ENCODE measurements at regions not wholly inside any gene's neighbourhood (a gene's known extent, or its start where the extent isn't known, plus 50 kb on each side); places are given as distances from the start of the nearest gene placed in this dataset.
A peak's percentile ranks its signal among the peaks of the same experiment; 100 is the strongest.

DNA sequence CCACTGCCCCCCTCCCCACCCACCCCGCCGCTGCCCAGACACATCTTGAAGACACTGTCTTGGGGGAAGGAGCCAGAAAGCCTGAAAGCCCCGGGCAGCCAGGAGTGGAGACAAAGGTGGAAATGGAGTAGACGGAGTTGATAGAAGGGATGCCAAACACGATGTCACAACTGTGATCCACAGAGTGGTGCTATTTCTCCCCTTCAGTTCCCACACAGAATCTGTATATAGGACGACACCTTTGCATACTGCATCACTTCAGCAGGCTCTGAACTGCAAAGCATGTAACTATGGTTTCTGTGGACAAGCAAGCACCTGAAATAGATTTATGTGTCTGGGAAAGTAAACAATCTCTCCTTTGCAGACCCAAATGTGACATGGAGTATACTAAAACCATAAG is 56.4 kb upstream of the F13A1 start:
- Histone ChIP-seq H3K27ac (no peak overlapping the region), H3K4me1 (no peaks in the 10 kb centered on the region), H3K4me3 (no peak overlapping the region), H3K9me3 (no peaks in the 10 kb centered on the region), H3K36me3 (no peaks in the 10 kb centered on the region), H3K27me3 (no peaks in the 10 kb centered on the region)
- TF ChIP-seq, protein P1, sequence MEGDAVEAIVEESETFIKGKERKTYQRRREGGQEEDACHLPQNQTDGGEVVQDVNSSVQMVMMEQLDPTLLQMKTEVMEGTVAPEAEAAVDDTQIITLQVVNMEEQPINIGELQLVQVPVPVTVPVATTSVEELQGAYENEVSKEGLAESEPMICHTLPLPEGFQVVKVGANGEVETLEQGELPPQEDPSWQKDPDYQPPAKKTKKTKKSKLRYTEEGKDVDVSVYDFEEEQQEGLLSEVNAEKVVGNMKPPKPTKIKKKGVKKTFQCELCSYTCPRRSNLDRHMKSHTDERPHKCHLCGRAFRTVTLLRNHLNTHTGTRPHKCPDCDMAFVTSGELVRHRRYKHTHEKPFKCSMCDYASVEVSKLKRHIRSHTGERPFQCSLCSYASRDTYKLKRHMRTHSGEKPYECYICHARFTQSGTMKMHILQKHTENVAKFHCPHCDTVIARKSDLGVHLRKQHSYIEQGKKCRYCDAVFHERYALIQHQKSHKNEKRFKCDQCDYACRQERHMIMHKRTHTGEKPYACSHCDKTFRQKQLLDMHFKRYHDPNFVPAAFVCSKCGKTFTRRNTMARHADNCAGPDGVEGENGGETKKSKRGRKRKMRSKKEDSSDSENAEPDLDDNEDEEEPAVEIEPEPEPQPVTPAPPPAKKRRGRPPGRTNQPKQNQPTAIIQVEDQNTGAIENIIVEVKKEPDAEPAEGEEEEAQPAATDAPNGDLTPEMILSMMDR (IDR thresholded peaks at IDR 0.05) = no peak
- no peak for ATAC-seq
- DNase-seq = no peak
- intact Hi-C loops (cut with DNase I) = no loop called here

DNA sequence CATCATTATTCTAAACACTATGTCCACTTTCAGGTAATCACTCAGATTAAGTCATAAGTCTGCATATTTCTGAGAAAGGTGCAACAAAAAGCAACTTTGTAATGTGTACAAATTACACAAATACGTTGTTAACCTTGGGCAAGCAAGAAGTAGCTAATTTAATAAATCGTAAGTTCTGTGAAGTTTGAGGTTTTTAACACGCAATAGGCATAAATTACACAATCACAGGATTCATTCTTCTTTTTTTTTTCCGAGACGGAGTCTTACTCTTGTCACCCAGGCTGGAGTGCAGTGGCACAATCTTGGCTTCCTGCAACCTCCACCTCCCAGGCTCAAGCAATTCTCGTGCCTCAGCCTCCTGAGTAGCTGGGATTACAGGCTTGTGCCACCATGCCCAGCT is 57.2 kb upstream of the F13A1 start:
- no peaks in the 10 kb centered on the region for H3K4me1 ChIP-seq
- intact Hi-C loops (cut with DNase I) = no loop called here
- no peaks in the 10 kb centered on the region for H3K27me3 ChIP-seq
- no peak for DNase-seq
- H3K36me3 ChIP-seq = no peaks in the 10 kb centered on the region
- no peak for ATAC-seq
- TF ChIP-seq, protein P1 (IDR thresholded peaks at IDR 0.05) = no peak
- no peak overlapping the region for H3K4me3 ChIP-seq
- no peaks in the 10 kb centered on the region for H3K9me3 ChIP-seq
- no peak overlapping the region for H3K27ac ChIP-seq

DNA sequence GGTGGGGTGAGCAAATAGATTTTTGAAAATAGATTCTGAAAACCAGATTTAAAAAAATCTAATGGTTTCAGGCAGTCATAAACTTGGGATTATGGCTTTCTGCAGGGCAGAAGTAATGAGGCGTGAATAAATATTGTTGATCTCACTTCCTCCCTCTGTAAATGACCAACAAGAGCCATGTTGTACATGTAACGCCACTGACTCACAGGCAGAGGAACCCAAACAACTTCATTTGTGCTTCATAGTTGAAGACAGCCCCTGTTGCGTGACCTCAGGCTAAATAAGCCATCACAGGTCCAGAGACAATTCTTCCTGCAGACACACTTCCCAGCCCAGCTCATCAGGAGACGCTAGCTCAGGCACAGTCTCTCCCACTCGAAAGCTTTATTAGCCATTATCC is 59.1 kb upstream of the F13A1 start:
- TF ChIP-seq, protein P1 (IDR thresholded peaks at IDR 0.05) = no peak
- DNase-seq (no peak), ATAC-seq (no peak)
- Histone ChIP-seq H3K4me3 (no peak overlapping the region), H3K36me3 (no peaks in the 10 kb centered on the region), H3K9me3 (no peaks in the 10 kb centered on the region), H3K4me1 (no peaks in the 10 kb centered on the region), H3K27ac (no peak overlapping the region), H3K27me3 (no peaks in the 10 kb centered on the region)
- intact Hi-C loops (cut with DNase I) = no loop called here

DNA sequence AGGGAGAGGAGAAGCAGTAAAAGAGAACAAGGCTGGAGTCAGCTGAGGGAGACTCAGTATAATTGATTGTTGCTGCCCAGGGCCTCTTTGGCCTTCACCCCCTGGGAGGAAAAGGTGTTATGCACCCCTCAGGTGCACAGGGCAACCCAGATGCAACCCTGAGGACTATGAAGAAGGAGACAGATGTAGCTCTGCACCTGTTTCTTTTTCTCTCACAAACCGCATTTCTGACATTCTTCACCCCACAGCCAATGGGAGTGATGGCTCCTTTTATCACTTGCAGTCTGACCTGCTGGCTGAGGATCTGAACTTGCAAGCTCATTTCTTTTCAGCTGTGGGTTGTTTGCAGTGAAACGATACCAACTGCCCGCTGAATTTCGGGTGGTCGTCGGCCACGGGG is 64.1 kb upstream of the F13A1 start:
- Histone ChIP-seq H3K9me3 (no peaks in the 10 kb centered on the region), H3K4me1 (no peaks in the 10 kb centered on the region), H3K27ac (no peak overlapping the region), H3K27me3 (no peaks in the 10 kb centered on the region), H3K4me3 (no peak overlapping the region), H3K36me3 (no peaks in the 10 kb centered on the region)
- TF ChIP-seq, protein P1 (IDR thresholded peaks at IDR 0.05) = no peak
- ATAC-seq (no peak), DNase-seq (no peak)
- intact Hi-C loops (cut with DNase I) = no loop called here

DNA sequence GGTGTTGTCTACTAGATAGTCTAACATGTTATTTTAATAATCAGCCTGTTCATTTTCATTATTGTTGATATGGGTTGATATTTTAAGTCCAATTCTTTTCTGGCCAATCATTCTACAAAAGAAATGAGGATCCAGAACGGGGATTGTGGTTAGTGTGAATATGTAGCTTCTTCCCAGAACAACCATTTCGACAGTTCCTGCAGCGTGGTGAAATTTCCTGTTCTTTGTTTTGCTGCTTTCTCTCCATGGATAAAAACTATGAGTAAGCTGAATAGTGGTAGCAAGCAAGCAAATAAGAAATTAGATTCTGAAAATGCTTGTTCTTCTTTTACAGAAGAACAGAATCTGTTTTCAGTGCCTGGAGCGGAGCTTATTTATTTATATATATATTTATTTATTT is 65.5 kb upstream of the F13A1 start:
- H3K27me3 ChIP-seq = no peaks in the 10 kb centered on the region
- TF ChIP-seq, protein P1 (IDR thresholded peaks at IDR 0.05) = no peak
- intact Hi-C loops (cut with DNase I) = no loop called here
- ATAC-seq (peak; percentile 83), DNase-seq (no peak)
- H3K36me3 ChIP-seq = no peaks in the 10 kb centered on the region
- no peak overlapping the region for H3K27ac ChIP-seq
- H3K4me1 ChIP-seq = no peaks in the 10 kb centered on the region
- H3K9me3 ChIP-seq = no peaks in the 10 kb centered on the region
- H3K4me3 ChIP-seq = no peak overlapping the region

DNA sequence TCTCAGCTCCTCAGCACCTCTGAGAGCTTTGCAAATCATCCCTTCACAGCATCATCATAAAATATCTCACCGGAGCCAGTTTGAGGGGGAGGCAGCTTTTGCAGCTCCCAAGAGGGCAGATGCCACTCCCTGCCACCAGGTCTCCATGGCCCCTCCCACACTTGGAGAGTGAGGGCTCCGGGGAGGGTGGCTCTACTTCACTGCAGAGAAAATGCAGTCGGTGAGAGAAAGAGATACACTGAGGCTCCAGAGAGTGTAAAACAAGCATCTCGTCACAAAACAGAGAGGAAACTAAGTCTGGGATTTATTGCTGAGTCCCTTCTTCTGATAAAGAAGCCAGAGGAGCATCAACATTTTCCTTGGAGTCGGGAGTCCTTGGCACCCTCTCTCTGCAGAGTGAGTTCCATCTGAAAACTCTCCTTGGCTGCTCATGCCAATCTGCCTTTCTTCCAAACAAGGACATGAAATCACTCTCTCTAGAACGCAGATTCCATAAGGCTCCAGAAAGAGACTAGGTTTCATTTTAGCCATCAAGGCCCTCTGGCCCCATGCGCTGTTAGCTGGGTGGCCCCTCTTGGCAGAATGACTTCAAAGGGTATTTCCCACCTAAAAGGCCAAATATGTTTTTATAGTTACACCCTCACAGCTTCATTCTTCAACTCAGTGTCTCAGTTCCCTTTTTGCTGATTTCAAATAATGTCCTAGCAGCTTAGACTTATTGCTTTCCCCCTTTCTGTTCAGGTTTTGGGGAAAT is 70.6 kb upstream of the F13A1 start:
- ATAC-seq = no peak

More for the DNA sequence above, 70.6 kb upstream of the F13A1 start:
- Histone ChIP-seq H3K9me3 (no peaks in the 10 kb centered on the region), H3K36me3 (no peaks in the 10 kb centered on the region), H3K4me3 (no peak overlapping the region), H3K4me1 (no peaks in the 10 kb centered on the region), H3K27me3 (no peaks in the 10 kb centered on the region), H3K27ac (no peak overlapping the region)
- TF ChIP-seq, protein P1 (IDR thresholded peaks at IDR 0.05) = no peak
- intact Hi-C loops (cut with DNase I) = no loop called here
- no peak for DNase-seq
